ENCODE measurements at regions not wholly inside any gene's neighbourhood (a gene's known extent, or its start where the extent isn't known, plus 50 kb on each side); places are given as distances from the start of the nearest gene placed in this dataset.

DNA sequence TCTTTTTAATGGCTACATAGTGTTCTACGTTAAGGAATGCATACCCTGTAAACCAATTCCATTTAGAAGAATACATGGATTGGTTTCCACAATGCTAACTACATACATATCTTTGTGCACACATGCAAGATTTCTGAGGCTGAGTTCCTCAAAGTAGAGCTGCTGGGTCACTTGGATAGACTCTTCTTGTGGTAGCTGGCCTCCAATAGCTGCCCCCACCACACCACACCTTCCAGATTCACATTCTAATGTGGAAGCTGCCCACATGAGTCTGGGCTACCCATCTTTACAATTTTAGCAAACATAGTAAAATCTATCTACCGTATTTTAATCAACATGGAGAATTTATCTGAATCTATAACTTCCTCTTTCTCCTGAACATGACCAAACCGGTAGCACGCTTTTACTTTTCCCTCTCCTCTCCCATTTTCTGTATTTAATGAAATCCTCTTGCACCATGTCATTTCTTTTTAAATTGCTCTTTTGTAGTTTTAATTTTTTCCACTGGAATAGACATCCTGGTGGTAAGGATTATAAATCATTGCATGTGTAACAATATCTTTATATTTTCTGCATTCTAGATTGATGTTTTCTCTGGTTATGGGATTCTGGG, 74.7 kb upstream of the CITED2 start (continued):
- TF ChIP-seq JUND (IDR thresholded peaks at IDR 0.05; ENCODE audit: borderline replicate concordance, low read depth, low read length) (no peak), JUND (tag; IDR thresholded peaks at IDR 0.05; ENCODE audit: borderline replicate concordance, low read depth, low read length) (0 out of 3 replicates have a peak, but pooled peaks have one; percentile 6), UBTF (IDR thresholded peaks at IDR 0.05; ENCODE audit: borderline replicate concordance in 1 of 2, low read depth in 2 of 2, low read length in 2 of 2) (no peak), EGR1 (conservative IDR thresholded peaks at IDR 0.05) (no peak), SRSF9 (IDR thresholded peaks at IDR 0.05; ENCODE audit: borderline replicate concordance, low read depth, low read length) (no peak), PURB (CRISPR knock-in tag; IDR thresholded peaks at IDR 0.05; ENCODE audit: low read depth) (no peak), USF2 (CRISPR knock-in tag; IDR thresholded peaks at IDR 0.05) (no peak), MYNN (IDR thresholded peaks at IDR 0.05) (no peak), MYNN (CRISPR knock-in tag; IDR thresholded peaks at IDR 0.05) (no peak), RCOR1 (IDR thresholded peaks at IDR 0.05; ENCODE audit: borderline replicate concordance in 1 of 2, low read depth in 2 of 2, low read length in 2 of 2) (0 out of 4 replicates have a peak, but pooled peaks of 1 of the 2 experiments have one; percentile 5), SMAD4 (CRISPR knock-in tag; conservative IDR thresholded peaks at IDR 0.05) (peak; percentile 64), LARP7 (IDR thresholded peaks at IDR 0.05) (no peak)
- TF ChIP-seq, protein P1, sequence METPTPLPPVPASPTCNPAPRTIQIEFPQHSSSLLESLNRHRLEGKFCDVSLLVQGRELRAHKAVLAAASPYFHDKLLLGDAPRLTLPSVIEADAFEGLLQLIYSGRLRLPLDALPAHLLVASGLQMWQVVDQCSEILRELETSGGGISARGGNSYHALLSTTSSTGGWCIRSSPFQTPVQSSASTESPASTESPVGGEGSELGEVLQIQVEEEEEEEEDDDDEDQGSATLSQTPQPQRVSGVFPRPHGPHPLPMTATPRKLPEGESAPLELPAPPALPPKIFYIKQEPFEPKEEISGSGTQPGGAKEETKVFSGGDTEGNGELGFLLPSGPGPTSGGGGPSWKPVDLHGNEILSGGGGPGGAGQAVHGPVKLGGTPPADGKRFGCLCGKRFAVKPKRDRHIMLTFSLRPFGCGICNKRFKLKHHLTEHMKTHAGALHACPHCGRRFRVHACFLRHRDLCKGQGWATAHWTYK (CRISPR knock-in tag; IDR thresholded peaks at IDR 0.05): no peak
- TF ChIP-seq, protein P2, sequence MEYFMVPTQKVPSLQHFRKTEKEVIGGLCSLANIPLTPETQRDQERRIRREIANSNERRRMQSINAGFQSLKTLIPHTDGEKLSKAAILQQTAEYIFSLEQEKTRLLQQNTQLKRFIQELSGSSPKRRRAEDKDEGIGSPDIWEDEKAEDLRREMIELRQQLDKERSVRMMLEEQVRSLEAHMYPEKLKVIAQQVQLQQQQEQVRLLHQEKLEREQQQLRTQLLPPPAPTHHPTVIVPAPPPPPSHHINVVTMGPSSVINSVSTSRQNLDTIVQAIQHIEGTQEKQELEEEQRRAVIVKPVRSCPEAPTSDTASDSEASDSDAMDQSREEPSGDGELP (CRISPR knock-in tag; IDR thresholded peaks at IDR 0.05; ENCODE audit: borderline replicate concordance): no peak

Data from K562 (cell line).